ENCODE measurements at regions not wholly inside any gene's neighbourhood (a gene's known extent, or its start where the extent isn't known, plus 50 kb on each side); places are given as distances from the start of the nearest gene placed in this dataset.

GRCh38 chr3:13174011-13174802, 101.0 kb upstream of the IQSEC1 start:
- no peak for DNase-seq (ENCODE audit: low read depth in 2 of 2)

GRCh38 chr3:13173186-13173585, 100.0 kb upstream of the IQSEC1 start:
- DNase-seq (ENCODE audit: low read depth in 2 of 2), result no peak

GRCh38 chr3:13172644-13173013, 99.4 kb upstream of the IQSEC1 start:
- no peak for DNase-seq (ENCODE audit: low read depth in 2 of 2)

- no peak for DNase-seq (ENCODE audit: low read depth in 2 of 2)
Observed at GRCh38 chr3:13171704-13172643, 98.7 kb upstream of the IQSEC1 start.

GRCh38 chr3:13170317-13170716, 97.1 kb upstream of the IQSEC1 start:
- no peak for DNase-seq (ENCODE audit: low read depth in 2 of 2)

- DNase-seq (ENCODE audit: low read depth in 2 of 2), result no peak
Observed at GRCh38 chr3:13168391-13168790, 95.2 kb upstream of the IQSEC1 start.

GRCh38 chr3:13167829-13168228, 94.6 kb upstream of the IQSEC1 start:
- DNase-seq (ENCODE audit: low read depth in 2 of 2), result no peak

- DNase-seq (ENCODE audit: low read depth in 2 of 2), result no peak
Observed at GRCh38 chr3:13167064-13167743, 94.0 kb upstream of the IQSEC1 start.

GRCh38 chr3:13166243-13167063, 93.2 kb upstream of the IQSEC1 start:
- DNase-seq (ENCODE audit: low read depth in 2 of 2), result no peak

GRCh38 chr3:13165576-13165975, 92.3 kb upstream of the IQSEC1 start:
- no peak for DNase-seq (ENCODE audit: low read depth in 2 of 2)

GRCh38 chr3:13164893-13165492, 91.8 kb upstream of the IQSEC1 start:
- DNase-seq (ENCODE audit: low read depth in 2 of 2), result no peak

GRCh38 chr3:13163848-13164382, 90.7 kb upstream of the IQSEC1 start:
- no peak for DNase-seq (ENCODE audit: low read depth in 2 of 2)

- DNase-seq (ENCODE audit: low read depth in 2 of 2), result no peak
Observed at GRCh38 chr3:13162549-13163320, 89.5 kb upstream of the IQSEC1 start.

GRCh38 chr3:13161771-13162535, 88.7 kb upstream of the IQSEC1 start:
- no peak for DNase-seq (ENCODE audit: low read depth in 2 of 2)

- peak in 1 of 2 donors; percentile 26 for DNase-seq (ENCODE audit: low read depth in 2 of 2)
Observed at GRCh38 chr3:13161021-13161759, 88.0 kb upstream of the IQSEC1 start.

- no peak for DNase-seq (ENCODE audit: low read depth in 2 of 2)
Observed at GRCh38 chr3:13160619-13161018, 87.4 kb upstream of the IQSEC1 start.

GRCh38 chr3:13159890-13160289, 86.7 kb upstream of the IQSEC1 start:
- no peak for DNase-seq (ENCODE audit: low read depth in 2 of 2)

- no peak for DNase-seq (ENCODE audit: low read depth in 2 of 2)
Observed at GRCh38 chr3:13158871-13159270, 85.6 kb upstream of the IQSEC1 start.
